ENCODE measurements at regions not wholly inside any gene's neighbourhood (a gene's known extent, or its start where the extent isn't known, plus 50 kb on each side); places are given as distances from the start of the nearest gene placed in this dataset.

GRCh38 chr14:98623788-98624415, 648.1 kb downstream of the BCL11B start:
- no peak for DNase-seq (ENCODE audit: low spot score)

- no peak for DNase-seq (ENCODE audit: low spot score)
Measured at GRCh38 chr14:98633380-98633779, 638.6 kb downstream of the BCL11B start.

- DNase-seq (ENCODE audit: low spot score), result no peak
Measured at GRCh38 chr14:98634043-98634820, 637.8 kb downstream of the BCL11B start.

GRCh38 chr14:98638366-98638765, 633.6 kb downstream of the BCL11B start:
- DNase-seq (ENCODE audit: low spot score), result no peak

- DNase-seq (ENCODE audit: low spot score), result no peak
Measured at GRCh38 chr14:98647754-98648153, 624.2 kb downstream of the BCL11B start.

GRCh38 chr14:98651037-98651436, 621.0 kb downstream of the BCL11B start:
- no peak for DNase-seq (ENCODE audit: low spot score)

GRCh38 chr14:98665007-98665406, 607.0 kb downstream of the BCL11B start:
- no peak for DNase-seq (ENCODE audit: low spot score)

GRCh38 chr14:98666545-98666944, 605.5 kb downstream of the BCL11B start:
- no peak for DNase-seq (ENCODE audit: low spot score)

- no peak for DNase-seq (ENCODE audit: low spot score)
Measured at GRCh38 chr14:98682033-98682432, 590.0 kb downstream of the BCL11B start.

- DNase-seq (ENCODE audit: low spot score), result no peak
Measured at GRCh38 chr14:98682726-98683125, 589.3 kb downstream of the BCL11B start.

- DNase-seq (ENCODE audit: low spot score), result no peak
Measured at GRCh38 chr14:98684468-98684867, 587.5 kb downstream of the BCL11B start.

GRCh38 chr14:98685725-98686124, 586.3 kb downstream of the BCL11B start:
- DNase-seq (ENCODE audit: low spot score), result no peak

- DNase-seq (ENCODE audit: low spot score), result no peak
Measured at GRCh38 chr14:98688446-98688845, 583.6 kb downstream of the BCL11B start.

- DNase-seq (ENCODE audit: low spot score), result no peak
Measured at GRCh38 chr14:98689951-98690350, 582.0 kb downstream of the BCL11B start.

GRCh38 chr14:98692832-98693231, 579.2 kb downstream of the BCL11B start:
- DNase-seq (ENCODE audit: low spot score), result no peak

- no peak for DNase-seq (ENCODE audit: low spot score)
Measured at GRCh38 chr14:98694541-98694940, 577.5 kb downstream of the BCL11B start.

- no peak for DNase-seq (ENCODE audit: low spot score)
Measured at GRCh38 chr14:98695809-98696208, 576.2 kb downstream of the BCL11B start.

- no peak for DNase-seq (ENCODE audit: low spot score)
Measured at GRCh38 chr14:98698341-98698740, 573.7 kb downstream of the BCL11B start.

- no peak for DNase-seq (ENCODE audit: low spot score)
Measured at GRCh38 chr14:98700748-98701147, 571.2 kb downstream of the BCL11B start.

- no peak for DNase-seq (ENCODE audit: low spot score)
Measured at GRCh38 chr14:98701377-98701776, 570.6 kb downstream of the BCL11B start.

- no peak for DNase-seq (ENCODE audit: low spot score)
Measured at GRCh38 chr14:98704441-98704840, 567.6 kb downstream of the BCL11B start.

GRCh38 chr14:98705871-98706300, 566.1 kb downstream of the BCL11B start:
- no peak for DNase-seq (ENCODE audit: low spot score)

GRCh38 chr14:98707522-98707921, 564.5 kb downstream of the BCL11B start:
- DNase-seq (ENCODE audit: low spot score), result no peak

- DNase-seq (ENCODE audit: low spot score), result no peak
Measured at GRCh38 chr14:98708555-98708954, 563.4 kb downstream of the BCL11B start.

Measured in HuH-7 (cell line).